Muscle of back (tissue), 3 donors: ENCODE measurements at regions not wholly inside any gene's neighbourhood (a gene's known extent, or its start where the extent isn't known, plus 50 kb on each side); places are given as distances from the start of the nearest gene placed in this dataset.

Experiments
- DNase-seq, 3 donors: peaks; one replicate each; pipeline versions ENCODE4 v3.0.0 to v3.0.0-alpha.2; 2013

DNA sequence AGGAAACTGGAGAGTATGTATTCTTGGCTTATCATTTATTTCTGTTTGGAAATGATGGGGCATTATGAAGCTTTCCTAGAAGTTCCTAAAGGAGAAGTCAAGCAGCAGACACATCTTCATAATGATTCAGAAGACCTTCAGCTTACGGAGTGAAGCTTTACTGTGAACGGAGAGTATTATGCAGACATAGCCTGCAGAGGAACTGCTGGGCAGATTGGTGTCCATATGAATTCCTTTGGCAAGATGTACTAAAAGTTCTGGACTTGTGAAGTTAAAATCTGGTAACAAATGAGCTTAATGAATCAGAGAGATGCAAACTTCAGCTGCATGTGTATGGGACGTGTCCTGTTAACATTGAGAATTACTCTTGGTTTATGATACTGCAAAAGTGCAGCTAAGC is 60.1 kb downstream of the NABP1 start:
- no peak for DNase-seq

DNA sequence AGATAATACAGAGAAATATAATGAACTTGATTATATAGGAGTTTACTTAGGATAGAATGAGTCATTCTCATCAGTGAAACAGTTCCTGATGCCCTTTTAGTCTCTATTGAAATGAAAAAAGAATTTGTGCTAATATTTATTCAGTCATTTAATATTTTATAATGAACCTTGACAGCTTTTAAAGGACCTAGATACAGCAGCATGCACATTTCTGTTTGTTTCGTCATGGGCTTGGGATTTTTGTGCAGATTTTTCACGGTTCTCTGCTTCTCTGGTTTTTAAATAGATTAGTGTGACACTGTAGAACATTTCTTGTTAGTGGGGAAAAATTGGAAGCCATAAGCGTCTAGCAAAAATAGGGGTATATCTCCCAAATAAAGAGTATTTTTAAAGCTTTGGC is 60.7 kb downstream of the NABP1 start:
- no peak for DNase-seq

DNA sequence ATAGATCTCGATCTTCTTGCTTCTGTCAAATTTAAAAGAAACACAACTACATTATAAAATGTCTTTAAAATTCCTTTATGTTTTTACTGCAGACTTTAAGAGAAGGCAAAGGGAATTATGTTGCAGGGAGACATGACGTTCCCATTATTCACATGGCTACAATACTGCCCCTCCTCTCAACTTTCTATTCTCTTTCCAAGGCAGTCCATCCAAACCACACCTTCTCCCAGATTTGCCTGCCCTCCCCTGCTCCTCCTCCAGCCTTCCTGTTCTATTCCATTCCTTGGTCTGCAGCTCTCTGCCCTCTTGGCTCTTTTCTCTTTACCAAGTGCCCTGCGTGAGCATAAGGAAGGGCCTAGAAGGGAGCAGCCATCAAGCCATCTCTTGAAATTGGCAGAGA is 61.3 kb downstream of the NABP1 start:
- DNase-seq = peak in 1 of 3 donors; percentile 36

DNA sequence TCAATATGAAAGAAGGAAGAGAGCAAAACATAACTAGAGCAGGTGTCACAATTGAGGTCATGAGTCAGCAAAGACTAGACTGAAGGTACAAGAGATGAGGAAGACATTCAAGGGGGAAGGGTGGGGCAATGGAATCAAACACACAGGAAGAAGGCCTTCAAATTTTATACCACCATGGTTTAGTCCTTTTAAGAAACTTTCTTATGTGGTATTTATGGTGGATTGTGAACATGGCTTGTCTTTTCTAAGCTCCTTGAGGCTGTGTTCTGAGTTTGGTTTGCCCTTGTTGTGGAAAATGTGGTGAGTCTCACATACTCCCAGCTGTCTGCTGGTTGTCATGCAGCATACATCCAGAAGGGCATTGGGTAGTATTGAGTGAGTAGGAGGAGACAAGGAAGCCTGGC is 62.1 kb downstream of the NABP1 start:
- no peak for DNase-seq

DNA sequence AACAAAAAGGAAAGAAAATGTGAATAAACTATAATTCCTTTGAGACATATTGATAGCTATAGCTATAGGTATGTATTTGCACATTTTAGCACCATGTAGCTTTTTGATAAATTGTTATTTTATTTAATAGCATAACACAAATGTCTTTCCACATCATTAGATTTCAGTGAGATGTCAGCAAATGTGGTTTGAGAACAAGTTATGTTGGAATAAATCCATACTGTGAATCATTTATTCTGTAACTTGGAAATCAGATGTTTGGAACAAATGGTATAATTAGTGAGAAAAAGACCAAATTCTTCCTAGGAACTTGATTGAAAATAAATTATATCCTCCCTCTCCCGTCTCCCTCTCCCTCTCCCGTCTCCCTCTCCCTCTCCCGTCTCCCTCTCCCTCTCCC is 62.8 kb downstream of the NABP1 start:
- DNase-seq = peak in 1 of 3 donors; percentile 24

DNA sequence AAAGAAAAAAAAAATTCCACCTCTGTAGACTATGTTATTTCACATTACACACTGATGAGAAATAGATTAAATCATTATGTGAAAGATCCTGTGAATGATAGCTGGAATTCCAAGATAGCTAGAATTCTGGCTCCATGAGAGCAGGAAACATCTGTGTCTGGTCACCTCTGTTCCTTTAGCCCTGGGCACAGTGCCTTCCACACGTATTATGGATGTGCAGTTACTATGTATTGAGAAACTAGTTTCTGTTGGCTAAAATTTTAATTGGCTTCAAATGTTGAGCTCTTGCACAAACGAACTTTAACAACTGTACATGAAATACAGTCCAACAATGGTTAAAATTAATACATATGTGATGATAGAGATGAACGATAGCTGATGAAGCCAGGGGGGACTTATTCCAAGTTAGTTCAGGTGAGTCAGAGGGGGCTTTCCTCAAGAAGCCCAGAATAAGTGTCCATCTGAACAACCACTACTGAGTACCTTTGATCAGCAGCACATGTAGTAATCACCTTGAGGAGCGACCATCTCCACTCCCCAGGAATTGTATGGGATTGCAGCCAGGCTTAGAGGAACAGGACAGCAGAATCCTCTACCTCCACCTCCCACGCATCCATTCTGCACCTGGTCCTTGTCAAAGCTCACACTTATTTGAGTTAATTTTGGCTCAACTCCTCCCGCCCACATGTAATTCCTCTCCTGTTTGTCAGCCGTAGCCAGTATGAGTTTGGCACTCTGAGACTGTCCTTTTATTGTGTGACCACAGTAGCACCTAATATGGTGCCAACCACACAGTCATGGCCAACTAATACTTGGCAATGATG is 68.6 kb downstream of the NABP1 start:
- DNase-seq = peak; percentile 68 to 83 (median 76)

DNA sequence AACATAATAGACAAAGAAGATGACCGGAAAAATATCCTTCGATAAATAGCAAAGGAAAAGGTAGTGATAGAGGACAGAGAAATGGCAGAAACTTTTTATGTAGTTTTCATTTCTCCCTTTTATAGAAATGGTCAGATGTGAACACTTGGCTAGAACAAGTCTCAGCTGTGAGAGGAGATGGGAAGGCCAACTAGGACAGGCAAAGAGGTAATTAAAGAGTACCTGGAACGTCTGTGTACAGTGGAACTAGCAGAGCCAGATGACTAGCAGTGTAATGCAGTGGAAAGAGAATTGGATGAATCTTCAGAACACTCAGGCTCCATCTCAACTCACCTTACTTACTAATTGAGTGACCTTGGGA is 69.2 kb downstream of the NABP1 start:
- peak in 2 of 3 donors; percentile 45 to 65 for DNase-seq

DNA sequence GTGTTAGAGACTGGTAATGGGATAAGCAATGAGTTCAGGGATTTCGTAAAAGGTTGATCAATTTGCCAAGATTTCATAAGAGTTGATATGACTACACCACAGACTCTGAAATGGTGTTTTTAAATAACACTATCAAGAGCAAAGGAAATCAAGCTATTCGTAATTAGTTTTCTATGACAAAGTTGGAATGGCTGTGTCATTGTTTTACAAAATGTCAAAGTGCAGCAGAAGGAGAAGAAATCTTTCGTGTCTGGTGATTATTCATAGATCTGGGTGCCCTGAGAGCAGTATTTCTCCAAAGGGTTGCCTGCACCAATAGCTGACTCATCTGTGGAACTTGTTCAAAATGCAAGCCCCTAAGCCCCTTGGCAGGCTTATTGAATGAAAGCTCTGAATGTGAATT is 70.1 kb downstream of the NABP1 start:
- DNase-seq = peak in 1 of 3 donors; percentile 21

DNA sequence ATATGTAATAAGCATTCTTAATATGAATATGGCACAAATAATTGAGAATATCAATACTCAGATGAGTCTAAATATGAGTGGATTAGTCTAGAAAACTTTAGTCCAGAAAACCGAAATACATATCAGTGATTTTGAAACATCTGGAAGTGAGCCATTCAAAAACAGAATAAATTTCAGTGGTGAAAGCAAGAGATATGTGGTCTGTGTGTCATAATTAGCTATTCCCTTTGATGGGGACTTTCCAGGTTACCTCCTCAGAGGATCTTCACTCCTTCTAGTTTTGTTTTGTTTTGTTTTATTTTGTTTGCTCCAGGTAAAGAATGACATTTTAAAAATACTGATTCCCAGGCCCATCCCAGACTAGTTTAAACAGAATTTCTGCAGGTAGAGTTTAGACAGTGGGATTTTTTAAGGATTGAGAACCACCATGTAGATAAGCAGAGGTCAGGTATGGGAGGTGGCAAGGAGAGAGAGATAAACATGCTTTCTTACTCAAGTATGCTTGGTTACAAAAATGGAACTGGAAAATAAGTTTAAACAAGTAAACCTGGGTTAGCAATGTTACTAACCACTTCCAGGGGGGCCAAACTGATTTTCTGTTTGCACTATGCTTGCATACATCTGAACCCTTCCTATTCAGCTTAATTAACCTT is 70.7 kb downstream of the NABP1 start:
- no peak for DNase-seq

DNA sequence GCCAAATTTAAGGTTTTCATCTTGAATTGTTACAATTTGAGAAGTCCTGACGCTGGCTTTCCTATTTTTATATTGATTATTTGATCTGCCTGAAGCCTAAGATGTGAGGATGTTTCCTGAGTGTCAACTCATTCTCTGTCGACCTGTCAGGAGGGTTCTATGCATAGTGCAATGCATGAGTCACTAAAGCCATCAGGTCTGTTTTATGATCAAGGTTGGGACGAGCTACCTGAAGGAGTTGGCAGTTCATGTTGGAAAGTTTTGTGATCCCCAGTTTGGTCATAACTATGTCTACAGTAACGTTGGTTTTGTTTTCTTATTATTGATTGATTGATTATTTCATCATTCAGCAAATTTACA is 71.2 kb downstream of the NABP1 start:
- no peak for DNase-seq

DNA sequence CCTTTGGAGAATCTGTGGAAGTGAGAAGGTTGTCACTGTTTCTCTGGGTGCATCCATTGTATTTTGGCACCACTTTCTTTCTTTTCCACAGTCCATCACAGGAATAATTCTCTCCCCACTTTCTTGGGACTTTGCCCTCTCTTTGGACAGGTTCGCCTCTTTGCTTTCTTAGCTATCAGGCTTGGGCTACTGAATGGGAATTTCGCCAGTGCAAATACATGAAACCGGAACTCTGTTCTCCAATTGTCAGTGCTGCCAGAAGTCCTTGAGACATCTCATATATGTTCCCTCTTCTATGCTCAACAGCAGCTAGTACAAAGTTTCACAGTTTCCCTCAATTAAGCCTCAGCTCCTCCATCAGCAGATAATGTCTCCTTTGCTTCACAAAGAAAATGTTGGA is 76.2 kb downstream of the NABP1 start:
- no peak for DNase-seq

DNA sequence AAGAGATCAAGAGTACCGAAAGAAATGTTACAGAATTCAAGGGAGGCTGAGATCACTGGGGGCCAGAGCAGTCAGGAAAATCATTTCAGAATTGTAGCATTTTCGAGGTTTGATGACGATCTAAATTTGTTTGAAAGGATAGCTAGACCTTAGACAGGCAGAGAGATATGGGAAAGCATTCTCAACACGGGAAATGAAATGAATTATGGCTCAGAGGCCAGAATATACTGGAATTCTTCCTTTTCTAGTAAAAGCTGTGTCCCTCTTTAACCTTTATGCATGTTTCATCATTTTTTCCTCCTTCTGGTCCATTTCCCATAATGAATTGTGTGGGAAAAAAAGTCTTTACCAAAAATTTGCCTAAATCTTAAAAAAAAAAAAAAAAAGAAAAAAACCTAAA is 78.8 kb downstream of the NABP1 start:
- peak in 2 of 3 donors; percentile 42 to 67 for DNase-seq

DNA sequence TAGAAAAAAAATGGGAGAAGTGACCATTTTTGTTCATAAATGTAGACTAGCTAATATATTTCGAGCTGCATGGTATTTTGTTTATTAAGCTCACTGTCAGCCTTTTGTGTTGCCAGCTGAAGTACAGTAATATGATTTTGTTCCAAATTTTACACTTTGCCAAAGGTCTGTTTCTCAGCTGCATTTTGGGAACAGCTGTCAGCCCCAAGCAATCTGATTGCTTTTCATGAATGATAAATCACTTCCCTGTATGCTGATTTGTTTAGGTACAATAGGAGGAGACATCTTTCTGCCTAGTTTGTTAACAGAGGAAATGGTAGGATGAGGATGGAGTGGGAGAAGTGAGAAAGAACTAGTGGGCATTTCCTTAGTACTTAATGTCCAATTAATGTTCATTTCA is 79.3 kb downstream of the NABP1 start:
- DNase-seq = peak in 2 of 3 donors; percentile 34 to 63

DNA sequence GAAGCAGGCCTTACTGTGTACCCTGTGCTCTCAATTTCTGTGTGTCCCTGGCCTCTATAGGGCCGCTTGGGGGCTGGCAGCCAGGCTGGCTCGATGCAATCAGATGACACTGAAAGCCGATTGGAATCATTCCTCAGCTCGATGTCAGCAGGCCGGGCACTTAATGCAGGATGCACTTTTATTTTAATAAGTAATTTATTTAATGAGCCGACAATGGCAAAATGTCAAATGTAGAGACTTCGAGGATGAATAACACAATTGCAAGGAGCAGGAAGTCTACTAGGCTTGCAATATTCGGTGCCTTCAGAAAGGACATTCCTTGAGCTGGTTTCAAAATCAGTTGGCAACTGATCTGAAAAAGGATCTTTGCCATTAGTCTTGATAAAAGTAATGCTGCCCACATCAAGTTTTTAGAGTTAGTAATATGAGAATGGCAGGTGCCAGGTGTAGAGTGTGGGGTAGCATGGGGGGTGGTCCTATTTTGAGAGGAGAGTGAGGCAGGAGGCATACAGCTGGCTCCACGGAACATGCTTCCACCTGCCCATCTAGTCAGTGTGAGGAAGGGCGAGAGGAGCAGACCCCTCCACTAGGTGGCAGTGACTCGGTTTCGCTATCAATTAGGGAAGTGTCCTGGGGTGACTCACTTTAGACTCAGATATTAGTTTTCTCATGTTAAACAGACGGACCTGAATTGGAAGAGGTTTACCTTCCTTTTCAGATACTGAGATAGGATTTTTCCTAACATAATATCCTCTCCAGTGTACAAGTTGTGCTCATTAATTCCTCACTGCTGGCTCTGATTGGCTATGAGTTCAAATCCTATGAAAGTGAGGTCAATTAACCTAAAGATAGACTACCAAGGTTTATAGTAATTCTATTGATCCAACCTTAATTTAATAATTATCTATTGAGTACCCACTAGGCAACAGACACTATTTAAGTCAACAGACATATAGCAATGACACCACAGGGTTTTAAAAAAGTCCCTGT is 80.9 kb downstream of the NABP1 start:
- no peak for DNase-seq

DNA sequence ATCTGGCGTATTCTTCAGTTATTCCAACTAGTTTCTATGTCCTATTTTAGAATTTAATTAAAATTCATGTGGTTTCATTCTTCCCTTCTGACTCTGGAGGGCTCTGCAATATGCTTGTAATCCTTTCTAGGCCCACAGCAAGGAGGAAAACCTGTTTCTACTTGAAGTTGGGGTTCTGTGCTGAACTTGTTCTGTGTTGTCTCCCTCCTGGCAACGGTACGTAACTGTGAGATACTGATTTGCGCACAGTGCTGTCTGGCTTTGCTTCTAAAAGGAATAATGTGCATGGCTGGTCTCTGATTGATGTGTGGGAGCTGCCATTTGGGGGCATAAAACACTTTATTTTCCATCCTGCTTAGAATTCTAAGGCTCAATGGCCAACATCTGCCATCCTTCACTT is 81.7 kb downstream of the NABP1 start:
- no peak for DNase-seq

DNA sequence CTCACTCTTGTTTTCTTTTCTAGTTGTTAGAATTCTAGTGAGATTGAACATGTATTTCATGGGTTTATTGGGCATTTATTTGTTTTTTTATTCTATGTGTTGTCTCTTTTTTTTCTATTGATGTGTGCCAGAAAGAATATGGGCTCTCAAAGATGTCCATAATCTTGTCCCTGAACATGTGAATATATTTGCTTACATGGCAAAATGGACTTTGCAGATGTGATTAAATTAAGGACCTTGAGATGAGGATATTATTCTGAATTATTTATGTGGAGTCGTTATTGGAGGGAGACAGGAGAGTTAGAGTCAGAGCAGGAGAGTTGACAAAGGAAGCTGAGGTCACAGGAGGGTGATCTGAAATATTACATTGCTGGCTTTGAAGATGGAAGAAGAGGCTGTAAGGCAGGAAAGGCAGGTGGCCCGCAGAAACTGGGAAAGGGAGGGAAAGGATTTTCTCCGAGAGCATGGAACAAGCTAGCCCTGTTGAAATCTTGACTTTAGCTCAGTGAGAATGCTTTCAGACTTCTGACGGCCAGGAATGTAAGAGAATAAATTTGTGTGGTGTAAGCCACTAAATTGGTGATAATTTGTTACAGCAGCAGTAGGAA is 82.8 kb downstream of the NABP1 start:
- no peak for DNase-seq

DNA sequence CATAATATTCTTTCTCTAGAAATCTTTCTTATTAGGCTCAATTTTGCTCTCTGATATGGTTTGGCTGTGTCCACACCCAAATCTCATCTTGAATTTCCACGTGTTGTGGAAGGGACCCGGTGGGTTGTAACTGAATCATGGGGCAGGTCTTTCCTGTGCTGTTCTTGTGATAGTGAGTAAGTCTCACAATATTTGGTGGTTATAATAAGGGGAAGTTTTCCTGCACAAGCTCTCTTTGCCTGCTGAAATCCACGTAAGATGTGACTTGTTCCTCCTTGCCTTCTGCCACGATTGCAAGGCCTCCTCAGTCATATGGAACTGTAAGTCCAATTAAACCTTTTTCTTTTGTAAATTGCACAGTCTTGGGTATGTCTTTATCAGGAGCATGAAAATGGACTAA is 73.8 kb downstream of the CAVIN2 start:
- DNase-seq = no peak

DNA sequence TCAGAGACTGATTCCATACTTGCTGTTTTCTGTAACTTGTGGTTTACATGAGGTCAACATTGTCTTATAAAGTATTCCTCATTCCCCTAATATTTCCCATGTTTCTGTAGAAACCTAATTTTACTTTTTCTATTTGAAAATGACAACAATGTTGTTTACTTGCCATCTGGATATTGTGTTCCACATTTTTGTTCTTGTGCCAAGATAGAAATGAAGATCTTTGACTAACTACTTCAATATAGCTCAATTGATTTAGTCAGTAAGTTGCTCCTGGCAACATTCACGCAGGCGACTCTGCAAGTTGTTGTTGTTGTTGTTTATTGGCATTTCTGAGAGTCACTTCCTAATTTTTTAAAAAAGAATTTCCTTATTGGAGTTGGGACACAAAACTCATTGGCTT is 69.5 kb downstream of the CAVIN2 start:
- peak in 1 of 3 donors; percentile 34 for DNase-seq

DNA sequence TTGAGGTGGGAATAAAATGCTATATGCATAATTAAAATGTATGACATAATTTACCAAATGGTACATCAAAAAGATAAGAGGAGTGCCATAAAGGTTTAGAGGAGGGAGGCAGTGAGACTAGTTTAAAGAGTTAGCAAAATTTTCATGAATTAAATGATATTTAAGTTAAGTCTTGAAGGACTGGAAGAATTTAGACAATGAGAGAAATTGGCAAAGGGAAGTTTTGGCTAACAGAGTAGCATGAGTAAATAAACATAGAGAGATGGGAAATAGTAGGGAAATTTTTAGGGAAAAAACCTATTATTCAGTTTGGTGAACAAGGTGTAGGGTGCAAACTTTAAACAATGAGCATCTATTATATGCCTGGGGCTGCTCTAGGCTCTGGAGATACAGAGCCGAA is 68.8 kb downstream of the CAVIN2 start:
- peak in 1 of 3 donors; percentile 42 for DNase-seq

DNA sequence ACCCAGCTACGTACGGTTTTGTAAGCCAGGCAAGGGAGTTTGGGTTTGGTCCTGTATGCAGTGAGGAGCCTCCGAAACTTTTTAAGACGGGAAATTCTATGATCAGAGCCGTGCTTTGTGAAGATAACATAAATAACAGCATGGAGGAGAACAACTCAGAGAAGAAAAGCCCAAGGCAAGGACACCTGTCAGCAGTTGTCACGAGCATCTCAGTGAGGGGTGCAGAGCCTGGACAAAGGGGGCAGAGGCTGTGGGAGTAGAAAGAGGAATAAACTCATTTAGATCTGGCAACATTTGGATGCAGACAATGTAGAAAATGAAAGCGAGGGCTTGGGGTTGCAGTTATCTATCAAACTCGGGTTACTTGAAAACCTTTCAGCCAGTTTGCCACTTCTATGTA is 64.5 kb downstream of the CAVIN2 start:
- no peak for DNase-seq

DNA sequence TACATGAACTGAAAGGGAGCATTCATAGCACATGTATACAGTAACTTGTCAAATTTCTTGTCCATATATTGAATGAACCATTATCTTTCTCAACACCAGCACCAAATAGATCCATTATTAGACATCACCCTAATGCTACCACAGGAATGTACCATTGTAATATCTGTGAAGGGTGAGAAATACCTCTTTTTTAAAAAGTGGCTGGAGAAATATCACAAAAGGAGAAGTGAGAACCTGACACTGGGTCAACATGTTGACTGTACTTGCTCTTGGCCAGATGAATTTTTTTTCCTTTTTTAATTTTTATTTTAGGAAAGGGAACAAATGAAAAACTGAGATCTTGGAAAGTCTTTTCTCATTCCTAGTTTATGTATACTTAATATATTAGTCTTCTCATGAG is 63.5 kb downstream of the CAVIN2 start:
- DNase-seq = no peak
